ENCODE measurements at regions not wholly inside any gene's neighbourhood (a gene's known extent, or its start where the extent isn't known, plus 50 kb on each side); places are given as distances from the start of the nearest gene placed in this dataset.

GRCh38 chr2:182477774-182478173 is 50.9 kb upstream of the PDE1A start:
- FAIRE-seq: no peak

DNA sequence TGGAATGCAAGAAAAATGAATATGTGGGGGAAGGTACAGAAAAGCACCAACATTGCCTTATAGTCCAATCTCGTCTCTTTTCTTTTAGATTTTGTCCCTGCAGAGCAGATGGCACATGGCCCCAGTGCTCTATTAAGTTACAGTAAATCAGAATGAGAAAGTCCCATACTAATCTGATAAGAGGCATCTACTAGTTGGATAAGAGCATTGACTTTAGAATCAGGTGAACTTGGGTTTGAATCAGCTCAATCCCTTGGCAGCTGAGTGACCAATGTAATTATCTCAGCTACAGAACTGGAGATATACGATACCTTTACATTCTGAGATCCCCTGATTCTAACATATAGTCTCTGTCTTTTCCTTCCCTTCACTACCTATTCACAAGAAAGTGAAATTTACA is 54.8 kb upstream of the PDE1A start:
- FAIRE-seq: no peak

GRCh38 chr2:182482511-182482910 is 55.7 kb upstream of the PDE1A start:
- no peak for FAIRE-seq

DNA sequence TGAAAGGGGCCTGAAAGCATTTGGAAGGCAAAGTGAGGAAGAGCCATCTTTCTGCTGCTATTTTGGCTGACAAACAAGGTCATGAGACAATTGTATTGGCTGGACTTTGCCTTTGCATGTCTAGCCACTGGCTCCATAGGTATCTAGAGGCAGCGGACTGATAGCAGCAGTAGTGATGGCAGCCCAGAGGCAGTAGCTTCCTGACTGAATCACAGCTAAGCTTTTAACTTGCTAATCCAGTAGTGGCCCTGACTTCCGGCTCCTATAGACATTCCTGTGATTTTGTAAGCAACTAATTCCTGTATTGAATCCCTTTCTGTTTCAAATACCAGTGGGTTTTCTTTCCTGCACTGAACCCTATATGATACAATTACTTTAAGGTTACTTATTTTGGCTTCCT is 69.8 kb upstream of the PDE1A start:
- no peak for FAIRE-seq

GRCh38 chr2:182499706-182500470 is 73.1 kb upstream of the PDE1A start:
- FAIRE-seq: no peak

- FAIRE-seq: no peak
These were observed 77.0 kb upstream of the PDE1A start for GRCh38 chr2:182503886-182504285.

- no peak for FAIRE-seq
These were observed 78.1 kb upstream of the PDE1A start for GRCh38 chr2:182504903-182505302.

DNA sequence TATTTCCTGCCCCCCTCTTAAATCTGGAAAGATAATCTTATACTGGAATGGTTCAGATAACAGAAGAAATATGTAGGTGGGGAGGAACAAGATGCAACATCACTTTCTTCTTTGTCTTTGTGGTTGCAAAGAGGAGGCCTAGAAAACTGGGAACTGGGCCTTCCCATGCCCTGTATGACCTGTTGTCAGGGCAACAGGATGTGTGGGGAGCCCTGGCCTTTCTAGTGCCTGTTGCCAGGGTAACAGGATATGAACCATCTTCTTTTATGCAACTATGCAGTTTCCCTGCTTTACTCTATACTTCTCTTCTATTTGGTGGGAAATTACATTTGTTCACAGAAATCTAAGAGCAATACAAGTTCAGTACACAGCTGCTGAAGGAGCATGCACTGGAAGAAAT is 79.8 kb upstream of the PDE1A start:
- no peak for FAIRE-seq

DNA sequence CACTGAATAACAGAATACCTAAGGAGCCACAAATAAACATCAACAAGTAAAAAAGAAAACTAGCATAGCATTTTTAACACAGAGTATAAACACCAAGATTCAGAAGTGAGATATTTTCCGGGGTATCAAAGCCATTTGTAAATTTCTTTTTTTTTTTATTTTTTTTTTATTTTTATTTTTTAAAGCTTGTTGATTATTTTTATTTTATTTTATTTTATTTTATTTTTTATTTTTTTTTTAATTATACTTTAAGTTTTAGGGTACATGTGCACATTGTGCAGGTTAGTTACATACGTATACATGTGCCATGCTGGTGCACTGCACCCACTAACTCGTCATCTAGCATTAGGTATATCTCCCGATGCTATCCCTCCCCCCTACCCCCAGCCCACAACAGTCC is 81.7 kb upstream of the PDE1A start:
- FAIRE-seq: peak; percentile 28

GRCh38 chr2:182509216-182509615 is 82.4 kb upstream of the PDE1A start:
- FAIRE-seq: no peak

DNA sequence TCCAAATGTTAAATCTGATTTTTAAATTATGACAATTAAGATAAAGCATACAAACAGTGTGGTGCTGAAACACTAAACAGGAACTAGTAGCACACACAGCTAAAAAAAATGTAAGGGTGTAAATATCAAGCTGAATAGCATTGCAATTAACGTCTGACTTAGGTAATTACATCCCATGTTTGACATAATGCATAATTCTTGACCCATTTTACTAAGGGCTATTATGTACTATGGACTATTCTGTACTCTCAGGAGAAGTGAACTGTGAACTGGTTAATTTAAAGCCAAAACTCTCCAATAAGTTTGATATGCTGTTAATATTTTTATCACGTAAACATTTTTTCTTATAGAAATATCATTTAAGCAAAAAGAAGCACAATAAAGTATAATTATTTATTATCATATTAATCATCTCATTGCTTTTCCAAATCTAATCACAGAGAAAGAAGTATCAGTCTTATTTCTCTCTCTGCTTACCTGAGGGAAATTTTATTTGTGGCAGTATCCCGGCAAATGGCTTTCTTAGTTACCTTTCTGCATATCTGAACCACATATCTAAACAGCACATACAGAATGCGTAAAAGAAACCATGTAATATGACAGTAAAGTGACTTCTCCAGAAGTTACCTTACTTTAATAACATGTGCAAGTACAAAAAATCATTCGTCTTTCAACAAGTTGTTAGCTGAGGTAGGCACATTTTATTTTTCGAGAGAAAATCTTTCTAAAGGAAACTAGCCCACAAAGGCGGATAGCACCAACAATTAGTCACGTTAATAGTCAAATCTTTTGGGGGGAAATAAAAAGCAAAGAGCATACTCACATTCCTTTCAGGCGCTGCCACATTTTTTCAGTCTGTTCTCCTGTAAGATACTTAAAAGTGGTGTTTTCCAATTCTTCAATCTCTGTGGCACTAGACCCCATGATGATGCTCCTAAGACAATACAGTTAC is 94.9 kb upstream of the PDE1A start:
- FAIRE-seq: no peak

DNA sequence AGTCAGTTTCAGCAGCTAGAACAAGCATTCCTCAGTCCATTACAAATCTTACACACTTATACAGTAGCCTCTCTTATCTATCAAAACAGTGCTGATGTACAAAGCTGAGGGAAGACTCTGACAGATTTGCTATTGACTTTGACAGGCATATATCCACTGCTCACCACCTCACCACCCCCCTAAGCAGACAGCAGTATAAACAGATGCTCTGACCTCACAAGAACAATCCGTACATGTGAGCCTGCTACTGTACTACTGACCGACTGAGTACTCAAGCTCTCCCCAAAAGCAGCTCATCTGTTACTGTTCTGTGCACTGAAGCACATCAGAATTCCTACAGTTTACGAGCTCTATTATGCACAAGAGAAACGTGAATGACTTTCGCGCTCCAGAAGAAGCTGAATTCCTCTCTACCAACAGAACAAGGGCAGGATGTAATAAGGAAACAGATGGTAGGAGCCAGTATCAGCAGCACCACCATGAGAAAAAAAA is 95.6 kb upstream of the PDE1A start:
- FAIRE-seq: no peak

GRCh38 chr2:182522972-182523473 is 96.2 kb upstream of the PDE1A start:
- no peak for FAIRE-seq

DNA sequence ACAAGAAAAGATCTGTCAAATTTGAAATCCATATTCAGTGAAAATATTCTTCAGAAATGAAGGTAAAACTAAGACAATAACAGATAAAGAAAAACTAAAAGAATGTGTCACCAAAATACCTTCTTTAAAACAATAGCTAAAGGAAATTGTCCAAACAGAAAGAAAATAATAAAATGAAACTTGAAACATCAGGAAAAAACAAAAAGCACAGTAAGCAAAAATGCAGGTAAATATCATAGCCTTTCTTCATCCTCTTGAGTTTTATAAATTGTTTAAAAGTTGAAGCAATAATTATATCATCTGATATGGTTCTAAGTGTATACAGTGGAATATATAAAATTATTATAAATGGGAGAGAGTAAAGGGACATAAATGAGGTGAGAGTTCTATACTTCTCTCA is 103.8 kb upstream of the PDE1A start:
- FAIRE-seq: peak; percentile 21

GRCh38 chr2:182540252-182540651 is 113.4 kb upstream of the PDE1A start:
- no peak for FAIRE-seq

GRCh38 chr2:182541268-182541667 is 114.4 kb upstream of the PDE1A start:
- FAIRE-seq: no peak

- no peak for FAIRE-seq
These were observed 115.8 kb upstream of the PDE1A start for GRCh38 chr2:182542501-182543258.

- FAIRE-seq: no peak
These were observed 117.1 kb upstream of the PDE1A start for GRCh38 chr2:182543741-182544525.

- no peak for FAIRE-seq
These were observed 118.8 kb upstream of the PDE1A start for GRCh38 chr2:182545420-182546167.

GRCh38 chr2:182548031-182548950 is 121.5 kb upstream of the PDE1A start:
- no peak for FAIRE-seq
